Transverse colon (tissue), 4 donors: ENCODE measurements at regions not wholly inside any gene's neighbourhood (a gene's known extent, or its start where the extent isn't known, plus 50 kb on each side); places are given as distances from the start of the nearest gene placed in this dataset.

Experiments used
- EP300 ChIP-seq: sonication (generic); formaldehyde crosslinking; IDR thresholded peaks from one replicate; pipeline ENCODE4 v1.6.1; 2017; ENCODE audit warnings: antibody characterized with exemption, low read depth
- POLR2A ChIP-seq: fragments of 450-650 bp; IDR thresholded peaks from one replicate; pipeline ENCODE4 v1.6.1; 2016; ENCODE audit warnings: antibody characterized with exemption, mild to moderate bottlenecking, moderate library complexity
- POLR2AphosphoS5 ChIP-seq, 3 donors: sonication (generic); formaldehyde crosslinking; IDR thresholded peaks; one replicate each; pipeline ENCODE4 v1.6.1; 2016; ENCODE audit warnings: antibody characterized with exemption in 3 of 3
- TF ChIP-seq, protein P1 (sequence below), 5 experiments: fragments of 200-600 bp in 3 of 5; fragments of 450-650 bp in 2 of 5; sonication (generic) in 3 of 5; IDR thresholded peaks; 1 replicate in 2 of 5; 2 replicates in 3 of 5; pipeline ENCODE4 v1.5.1; 2016 to 2017; ENCODE audit warnings: antibody characterized with exemption in 5 of 5, inconsistent platforms in 3 of 5, mild to moderate bottlenecking in 2 of 5, moderate library complexity in 1 of 5

DNA sequence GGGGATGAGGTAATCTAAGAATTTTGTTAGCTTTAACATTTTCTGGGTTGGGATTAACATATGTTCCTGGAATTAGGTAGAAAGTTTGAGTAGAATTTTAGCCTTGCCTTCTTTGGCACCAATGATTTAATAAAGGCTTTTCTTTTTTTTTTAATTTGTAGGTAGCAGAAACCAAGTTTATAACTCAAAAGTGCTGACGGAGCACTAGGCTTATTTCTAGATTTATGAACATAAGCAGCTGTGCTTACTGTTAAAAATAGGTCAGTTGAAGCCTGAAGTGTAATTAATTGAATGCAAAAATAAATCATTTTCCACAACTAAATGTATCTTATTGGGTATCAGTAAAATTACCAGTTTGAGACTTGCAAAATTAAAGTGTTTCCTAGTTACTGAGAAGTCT is 62.4 kb downstream of the TAF11L14 start:
- TF ChIP-seq, protein P1, sequence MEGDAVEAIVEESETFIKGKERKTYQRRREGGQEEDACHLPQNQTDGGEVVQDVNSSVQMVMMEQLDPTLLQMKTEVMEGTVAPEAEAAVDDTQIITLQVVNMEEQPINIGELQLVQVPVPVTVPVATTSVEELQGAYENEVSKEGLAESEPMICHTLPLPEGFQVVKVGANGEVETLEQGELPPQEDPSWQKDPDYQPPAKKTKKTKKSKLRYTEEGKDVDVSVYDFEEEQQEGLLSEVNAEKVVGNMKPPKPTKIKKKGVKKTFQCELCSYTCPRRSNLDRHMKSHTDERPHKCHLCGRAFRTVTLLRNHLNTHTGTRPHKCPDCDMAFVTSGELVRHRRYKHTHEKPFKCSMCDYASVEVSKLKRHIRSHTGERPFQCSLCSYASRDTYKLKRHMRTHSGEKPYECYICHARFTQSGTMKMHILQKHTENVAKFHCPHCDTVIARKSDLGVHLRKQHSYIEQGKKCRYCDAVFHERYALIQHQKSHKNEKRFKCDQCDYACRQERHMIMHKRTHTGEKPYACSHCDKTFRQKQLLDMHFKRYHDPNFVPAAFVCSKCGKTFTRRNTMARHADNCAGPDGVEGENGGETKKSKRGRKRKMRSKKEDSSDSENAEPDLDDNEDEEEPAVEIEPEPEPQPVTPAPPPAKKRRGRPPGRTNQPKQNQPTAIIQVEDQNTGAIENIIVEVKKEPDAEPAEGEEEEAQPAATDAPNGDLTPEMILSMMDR (IDR thresholded peaks at IDR 0.05), result no peak
- TF ChIP-seq POLR2A (no peak), EP300 (no peak), POLR2AphosphoS5 (IDR thresholded peaks at IDR 0.05) (no peak)
